GM12878 (cell line): ENCODE measurements at regions not wholly inside any gene's neighbourhood (a gene's known extent, or its start where the extent isn't known, plus 50 kb on each side); places are given as distances from the start of the nearest gene placed in this dataset.

Experiments
- ATAC-seq: fragments of 200-7000 bp; cut with Tn5 transposase; 3 replicates; pipeline ENCODE4 v1.9.1; 2020; ENCODE audit warnings: mild to moderate bottlenecking, moderate library complexity
- BruUV-seq: library from RNA; stranded (reverse); fragments of 400-500 nt; replicated peaks from 2 replicates; lab custom pipeline; 2021; lab: Mats Ljungman, UMichigan
- CTCF ChIA-PET: fragments of 300-600 bp; sonication (Branson Sonifier 250); formaldehyde crosslinking; extraction: SDS; loops from one replicate; lab custom pipeline; 2021; ENCODE audit warnings: inconsistent platforms; lab: Yijun Ruan, JAX
- POLR2A ChIA-PET: fragments of 350-600 bp; formaldehyde crosslinking; extraction: SDS; loops from one replicate; lab custom pipeline; 2021; ENCODE audit warnings: inconsistent platforms; lab: Charles Lee
- RAD21 ChIA-PET: fragments of 300-600 bp; sonication (Branson Sonifier 250); formaldehyde crosslinking; loops from one replicate; lab custom pipeline; 2023; ENCODE audit warnings: antibody characterized with exemption; ENCODE audit not compliant: unreplicated experiment; lab: Charles Lee
- SMC1A ChIA-PET: fragments of 300-600 bp; sonication (Branson Sonifier 250); formaldehyde crosslinking; loops from one replicate; lab custom pipeline; 2023; ENCODE audit not compliant: unreplicated experiment, uncharacterized antibody; lab: Charles Lee
- DNase-seq: peaks from one replicate; pipeline ENCODE4 v3.0.0-alpha.2; 2011; ENCODE audit warnings: low read depth, low spot score
- FAIRE-seq: peaks from 3 replicates; lab custom pipeline; 2011; peaks lifted over from hg19 to GRCh38; lab: Jason Lieb, UNC
- H2AFZ ChIP-seq: 2 replicates; pipeline ENCODE4 v1.6.0; 2011; ENCODE audit warnings: low read depth, low read length, control low read depth; ENCODE audit not compliant: control insufficient read depth
- H3K27ac ChIP-seq: 2 replicates; pipeline ENCODE4 v1.5.1; 2011; ENCODE audit warnings: control low read depth; ENCODE audit not compliant: control insufficient read depth, insufficient read depth
- H3K27me3 ChIP-seq, 2 experiments: replicated peaks in 1 of 2; 2 replicates each; pipeline versions ENCODE4 v1.6.0 to v1.6.1; 2011; ENCODE audit warnings: low read length in 1 of 2; ENCODE audit not compliant: control insufficient read depth in 2 of 2, insufficient read depth in 2 of 2
- H3K36me3 ChIP-seq, 2 experiments: 2 replicates each; pipeline ENCODE4 v1.5.1; 2011; ENCODE audit warnings: low read length in 1 of 2; ENCODE audit not compliant: control insufficient read depth in 2 of 2, insufficient read depth in 2 of 2
- H3K4me1 ChIP-seq: 2 replicates; pipeline ENCODE4 v1.6.1; 2011; ENCODE audit warnings: mild to moderate bottlenecking, low read length, moderate library complexity, mixed read lengths; ENCODE audit not compliant: control insufficient read depth, insufficient read depth
- H3K4me2 ChIP-seq: 2 replicates; pipeline ENCODE4 v1.6.0; 2011; ENCODE audit warnings: control low read depth; ENCODE audit not compliant: control insufficient read depth, insufficient read depth
- H3K4me3 ChIP-seq: fragments of 200-600 bp; sonication (generic); 2 replicates; pipeline ENCODE4 v1.5.1; 2016
- H3K79me2 ChIP-seq: 2 replicates; pipeline ENCODE4 v1.6.0; 2011; ENCODE audit warnings: low read length; ENCODE audit not compliant: control insufficient read depth, insufficient read depth
- H3K9ac ChIP-seq: 2 replicates; pipeline ENCODE4 v1.8.0; 2011; ENCODE audit warnings: low read length, control low read depth, mixed read lengths; ENCODE audit not compliant: control insufficient read depth, insufficient read depth
- H3K9me3 ChIP-seq: replicated peaks from 3 replicates; pipeline ENCODE4 v1.5.1; 2011; ENCODE audit warnings: mild to moderate bottlenecking, low read length; ENCODE audit not compliant: control insufficient read depth, insufficient read depth
- H4K20me1 ChIP-seq: 2 replicates; pipeline ENCODE4 v1.6.0; 2011; ENCODE audit not compliant: control insufficient read depth, insufficient read depth
- ASH2L ChIP-seq: fragments of 300-600, 200-600 bp; sonication (generic); IDR thresholded peaks from 2 replicates; pipeline ENCODE4 v1.6.1; 2017; ENCODE audit warnings: low read depth, mild to moderate bottlenecking, borderline replicate concordance
- BCL11A ChIP-seq: IDR thresholded peaks from 2 replicates; pipeline ENCODE4 v1.6.1; 2011; ENCODE audit warnings: low read depth, low read length
- ESRRA ChIP-seq: IDR thresholded peaks from 2 replicates; pipeline ENCODE4 v1.6.1; 2012; ENCODE audit warnings: mild to moderate bottlenecking, low read length, improper control_type of control experiment
- JUNB ChIP-seq: IDR thresholded peaks from 2 replicates; pipeline ENCODE4 v1.6.1; 2016; ENCODE audit warnings: antibody characterized with exemption, mild to moderate bottlenecking
- NBN ChIP-seq: fragments of 450-650 bp; IDR thresholded peaks from 2 replicates; pipeline ENCODE4 v1.6.1; 2016
- RAD21 ChIP-seq: IDR thresholded peaks from 2 replicates; pipeline ENCODE4 v1.6.1; 2011; ENCODE audit warnings: mild to moderate bottlenecking, low read depth, low read length, moderate library complexity; ENCODE audit not compliant: insufficient read depth
- SPI1 ChIP-seq: IDR thresholded peaks from 2 replicates; pipeline ENCODE4 v1.6.1; 2011; ENCODE audit warnings: low read depth, mild to moderate bottlenecking, low read length, moderate library complexity, borderline replicate concordance; ENCODE audit not compliant: insufficient read depth
- TAF1 ChIP-seq: IDR thresholded peaks from 2 replicates; pipeline ENCODE4 v1.6.1; 2011; ENCODE audit warnings: mild to moderate bottlenecking, low read depth, low read length, borderline replicate concordance
- ZNF217 ChIP-seq: fragments of 450-650 bp; IDR thresholded peaks from 2 replicates; pipeline ENCODE4 v1.6.1; 2017; ENCODE audit warnings: antibody characterized with exemption, mild to moderate bottlenecking
- WGBS: methylation state at CpG from one replicate; pipeline ENCODE4 v1.1.6; 2016; ENCODE audit warnings: low lambda C conversion rate; ENCODE audit not compliant: insufficient replicate concordance, insufficient coverage; ENCODE audit errors: missing lambda C conversion rate; 5-methylcytosine and 5-hydroxymethylcytosine counted together
- in situ Hi-C: fragments of 300-500 bp; cut with MboI; formaldehyde crosslinking; loops from 9 replicates; pipeline ENCODE4 v1.14.3; 2018; ENCODE audit warnings: mixed read lengths
- intact Hi-C: fragments of 100-400 bp; cut with micrococcal nuclease; formaldehyde crosslinking; loops from one replicate; pipeline ENCODE4 v1.14.2; 2022; ENCODE audit not compliant: unreplicated experiment
- TF ChIP-seq, protein P1 (sequence below): IDR thresholded peaks from 2 replicates; pipeline ENCODE4 v1.6.1; 2011; ENCODE audit warnings: borderline replicate concordance, low read depth, mild to moderate bottlenecking, moderate library complexity, low read length; ENCODE audit not compliant: insufficient read depth, poor library complexity, severe bottlenecking
- TF ChIP-seq, protein P2 (sequence below): fragments of 150-350 bp; IDR thresholded peaks from 2 replicates; pipeline ENCODE4 v1.6.1; 2016; ENCODE audit warnings: low read depth, low read length
- TF ChIP-seq, protein P3 (sequence below): IDR thresholded peaks from 2 replicates; pipeline ENCODE4 v1.6.1; 2012; ENCODE audit warnings: improper control_type of control experiment, low read depth, low read length; ENCODE audit not compliant: insufficient replicate concordance

DNA sequence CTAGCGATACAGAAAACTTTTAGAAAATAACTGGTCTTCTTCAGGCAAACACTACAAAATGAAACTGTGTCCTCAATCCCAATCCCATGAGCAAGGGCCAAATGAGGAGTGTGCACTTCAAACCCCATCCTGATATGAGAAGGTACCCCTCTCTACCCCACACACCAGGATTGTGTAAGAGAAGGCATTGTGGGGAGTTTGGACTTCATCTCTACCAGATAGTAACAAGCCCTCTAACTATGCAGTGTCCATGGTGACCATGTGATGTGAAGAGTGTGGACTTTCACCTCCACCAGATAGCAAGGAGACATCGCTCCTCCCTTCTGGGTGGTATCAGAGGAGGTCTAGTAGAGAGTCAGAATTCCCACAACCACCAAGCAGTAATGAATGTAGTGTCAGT lies 769.3 kb downstream of the MECOM start:
- Histone ChIP-seq H3K27ac (no peak overlapping the region), H3K9ac (no peak overlapping the region), H3K4me2 (no peak overlapping the region), H3K4me1 (no peaks in the 10 kb centered on the region), H3K4me3 (no peak overlapping the region), H2AFZ (no peak overlapping the region), H3K27me3 (no peaks in the 10 kb centered on the region), H3K9me3 (no peaks in the 10 kb centered on the region), H4K20me1 (no peaks in the 10 kb centered on the region), H3K36me3 (no peaks in the 10 kb centered on the region), H3K79me2 (no peaks in the 10 kb centered on the region)
- RAD21 ChIA-PET, result no interaction called here
- TF ChIP-seq, protein P1, sequence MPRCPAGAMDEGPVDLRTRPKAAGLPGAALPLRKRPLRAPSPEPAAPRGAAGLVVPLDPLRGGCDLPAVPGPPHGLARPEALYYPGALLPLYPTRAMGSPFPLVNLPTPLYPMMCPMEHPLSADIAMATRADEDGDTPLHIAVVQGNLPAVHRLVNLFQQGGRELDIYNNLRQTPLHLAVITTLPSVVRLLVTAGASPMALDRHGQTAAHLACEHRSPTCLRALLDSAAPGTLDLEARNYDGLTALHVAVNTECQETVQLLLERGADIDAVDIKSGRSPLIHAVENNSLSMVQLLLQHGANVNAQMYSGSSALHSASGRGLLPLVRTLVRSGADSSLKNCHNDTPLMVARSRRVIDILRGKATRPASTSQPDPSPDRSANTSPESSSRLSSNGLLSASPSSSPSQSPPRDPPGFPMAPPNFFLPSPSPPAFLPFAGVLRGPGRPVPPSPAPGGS, result no peak
- TF ChIP-seq TAF1 (no peak), JUNB (no peak), RAD21 (no peak), ESRRA (no peak), NBN (no peak), ASH2L (no peak), ZNF217 (no peak), SPI1 (no peak), BCL11A (no peak)
- TF ChIP-seq, protein P2, sequence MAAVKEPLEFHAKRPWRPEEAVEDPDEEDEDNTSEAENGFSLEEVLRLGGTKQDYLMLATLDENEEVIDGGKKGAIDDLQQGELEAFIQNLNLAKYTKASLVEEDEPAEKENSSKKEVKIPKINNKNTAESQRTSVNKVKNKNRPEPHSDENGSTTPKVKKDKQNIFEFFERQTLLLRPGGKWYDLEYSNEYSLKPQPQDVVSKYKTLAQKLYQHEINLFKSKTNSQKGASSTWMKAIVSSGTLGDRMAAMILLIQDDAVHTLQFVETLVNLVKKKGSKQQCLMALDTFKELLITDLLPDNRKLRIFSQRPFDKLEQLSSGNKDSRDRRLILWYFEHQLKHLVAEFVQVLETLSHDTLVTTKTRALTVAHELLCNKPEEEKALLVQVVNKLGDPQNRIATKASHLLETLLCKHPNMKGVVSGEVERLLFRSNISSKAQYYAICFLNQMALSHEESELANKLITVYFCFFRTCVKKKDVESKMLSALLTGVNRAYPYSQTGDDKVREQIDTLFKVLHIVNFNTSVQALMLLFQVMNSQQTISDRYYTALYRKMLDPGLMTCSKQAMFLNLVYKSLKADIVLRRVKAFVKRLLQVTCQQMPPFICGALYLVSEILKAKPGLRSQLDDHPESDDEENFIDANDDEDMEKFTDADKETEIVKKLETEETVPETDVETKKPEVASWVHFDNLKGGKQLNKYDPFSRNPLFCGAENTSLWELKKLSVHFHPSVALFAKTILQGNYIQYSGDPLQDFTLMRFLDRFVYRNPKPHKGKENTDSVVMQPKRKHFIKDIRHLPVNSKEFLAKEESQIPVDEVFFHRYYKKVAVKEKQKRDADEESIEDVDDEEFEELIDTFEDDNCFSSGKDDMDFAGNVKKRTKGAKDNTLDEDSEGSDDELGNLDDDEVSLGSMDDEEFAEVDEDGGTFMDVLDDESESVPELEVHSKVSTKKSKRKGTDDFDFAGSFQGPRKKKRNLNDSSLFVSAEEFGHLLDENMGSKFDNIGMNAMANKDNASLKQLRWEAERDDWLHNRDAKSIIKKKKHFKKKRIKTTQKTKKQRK, result no peak
- TF ChIP-seq, protein P3, sequence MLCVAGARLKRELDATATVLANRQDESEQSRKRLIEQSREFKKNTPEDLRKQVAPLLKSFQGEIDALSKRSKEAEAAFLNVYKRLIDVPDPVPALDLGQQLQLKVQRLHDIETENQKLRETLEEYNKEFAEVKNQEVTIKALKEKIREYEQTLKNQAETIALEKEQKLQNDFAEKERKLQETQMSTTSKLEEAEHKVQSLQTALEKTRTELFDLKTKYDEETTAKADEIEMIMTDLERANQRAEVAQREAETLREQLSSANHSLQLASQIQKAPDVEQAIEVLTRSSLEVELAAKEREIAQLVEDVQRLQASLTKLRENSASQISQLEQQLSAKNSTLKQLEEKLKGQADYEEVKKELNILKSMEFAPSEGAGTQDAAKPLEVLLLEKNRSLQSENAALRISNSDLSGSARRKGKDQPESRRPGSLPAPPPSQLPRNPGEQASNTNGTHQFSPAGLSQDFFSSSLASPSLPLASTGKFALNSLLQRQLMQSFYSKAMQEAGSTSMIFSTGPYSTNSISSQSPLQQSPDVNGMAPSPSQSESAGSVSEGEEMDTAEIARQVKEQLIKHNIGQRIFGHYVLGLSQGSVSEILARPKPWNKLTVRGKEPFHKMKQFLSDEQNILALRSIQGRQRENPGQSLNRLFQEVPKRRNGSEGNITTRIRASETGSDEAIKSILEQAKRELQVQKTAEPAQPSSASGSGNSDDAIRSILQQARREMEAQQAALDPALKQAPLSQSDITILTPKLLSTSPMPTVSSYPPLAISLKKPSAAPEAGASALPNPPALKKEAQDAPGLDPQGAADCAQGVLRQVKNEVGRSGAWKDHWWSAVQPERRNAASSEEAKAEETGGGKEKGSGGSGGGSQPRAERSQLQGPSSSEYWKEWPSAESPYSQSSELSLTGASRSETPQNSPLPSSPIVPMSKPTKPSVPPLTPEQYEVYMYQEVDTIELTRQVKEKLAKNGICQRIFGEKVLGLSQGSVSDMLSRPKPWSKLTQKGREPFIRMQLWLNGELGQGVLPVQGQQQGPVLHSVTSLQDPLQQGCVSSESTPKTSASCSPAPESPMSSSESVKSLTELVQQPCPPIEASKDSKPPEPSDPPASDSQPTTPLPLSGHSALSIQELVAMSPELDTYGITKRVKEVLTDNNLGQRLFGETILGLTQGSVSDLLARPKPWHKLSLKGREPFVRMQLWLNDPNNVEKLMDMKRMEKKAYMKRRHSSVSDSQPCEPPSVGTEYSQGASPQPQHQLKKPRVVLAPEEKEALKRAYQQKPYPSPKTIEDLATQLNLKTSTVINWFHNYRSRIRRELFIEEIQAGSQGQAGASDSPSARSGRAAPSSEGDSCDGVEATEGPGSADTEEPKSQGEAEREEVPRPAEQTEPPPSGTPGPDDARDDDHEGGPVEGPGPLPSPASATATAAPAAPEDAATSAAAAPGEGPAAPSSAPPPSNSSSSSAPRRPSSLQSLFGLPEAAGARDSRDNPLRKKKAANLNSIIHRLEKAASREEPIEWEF, result no peak
- no TSS peak for BruUV-seq
- POLR2A ChIA-PET, result no interaction called here
- DNase-seq (no peak), ATAC-seq (no peak), FAIRE-seq (no peak)
- intact Hi-C loops (no loop called here), in situ Hi-C loops (no loop called here)
- SMC1A ChIA-PET, result no interaction called here
- CTCF ChIA-PET, result no interaction called here
- 15% methylated on average over 2 of the region's 2 CpGs for WGBS
